ENCODE measurements at regions not wholly inside any gene's neighbourhood (a gene's known extent, or its start where the extent isn't known, plus 50 kb on each side); places are given as distances from the start of the nearest gene placed in this dataset.

DNA sequence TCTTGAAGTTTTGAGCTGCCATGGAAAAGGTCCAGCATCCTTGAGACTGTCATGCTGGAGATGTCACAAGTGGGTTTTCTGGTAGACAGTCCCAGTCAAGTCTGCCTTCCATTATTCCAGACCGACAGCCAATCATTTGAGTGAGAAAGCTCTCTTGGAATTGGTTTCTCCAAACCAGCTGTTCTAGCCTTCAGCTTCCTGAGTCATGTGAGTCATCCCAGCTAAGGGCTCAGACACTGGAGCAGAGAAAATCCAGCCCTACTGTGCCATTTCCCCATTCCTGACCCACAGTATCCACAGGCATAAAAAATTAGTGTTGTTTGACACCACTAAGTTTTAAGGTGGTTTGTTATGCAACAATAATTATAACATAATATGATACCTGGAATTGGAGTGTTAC is 219.0 kb downstream of the ADRA2A start:
- H3K4me3 ChIP-seq (ENCODE audit: low read depth, low read length) = no peak overlapping the region
- no peak for TF ChIP-seq CTCF (IDR thresholded peaks at IDR 0.05; ENCODE audit: control insufficient read depth, extremely low read depth, insufficient read depth)
- no peak for DNase-seq (ENCODE audit: low read depth)

GRCh38 chr10:111297351-111297848 is 220.6 kb downstream of the ADRA2A start:
- no peak for DNase-seq (ENCODE audit: low read depth)
- H3K4me3 ChIP-seq (ENCODE audit: low read depth, low read length) = no peak overlapping the region
- no peak for TF ChIP-seq CTCF (IDR thresholded peaks at IDR 0.05; ENCODE audit: control insufficient read depth, extremely low read depth, insufficient read depth)

- DNase-seq (ENCODE audit: low read depth) = no peak
- H3K4me3 ChIP-seq (ENCODE audit: low read depth, low read length) = no peak overlapping the region
- no peak for TF ChIP-seq CTCF (IDR thresholded peaks at IDR 0.05; ENCODE audit: control insufficient read depth, extremely low read depth, insufficient read depth)
Measured at GRCh38 chr10:111298031-111298430, 221.2 kb downstream of the ADRA2A start.

GRCh38 chr10:111299037-111299436 is 222.2 kb downstream of the ADRA2A start:
- no peak overlapping the region for H3K4me3 ChIP-seq (ENCODE audit: low read depth, low read length)
- DNase-seq (ENCODE audit: low read depth) = no peak
- no peak for TF ChIP-seq CTCF (IDR thresholded peaks at IDR 0.05; ENCODE audit: control insufficient read depth, extremely low read depth, insufficient read depth)

GRCh38 chr10:111303887-111304286 is 227.1 kb downstream of the ADRA2A start:
- no peak for TF ChIP-seq CTCF (IDR thresholded peaks at IDR 0.05; ENCODE audit: control insufficient read depth, extremely low read depth, insufficient read depth)
- no peak for DNase-seq (ENCODE audit: low read depth)

GRCh38 chr10:111316722-111317212 is 239.9 kb downstream of the ADRA2A start:
- TF ChIP-seq CTCF (IDR thresholded peaks at IDR 0.05; ENCODE audit: control insufficient read depth, extremely low read depth, insufficient read depth) = no peak

More at GRCh38 chr10:111303887-111304286, 227.1 kb downstream of the ADRA2A start:
- H3K4me3 ChIP-seq (ENCODE audit: low read depth, low read length) = no peak overlapping the region

GRCh38 chr10:111319866-111320265 is 243.0 kb downstream of the ADRA2A start:
- DNase-seq (ENCODE audit: low read depth) = no peak
- H3K4me3 ChIP-seq (ENCODE audit: low read depth, low read length) = no peak overlapping the region
- no peak for TF ChIP-seq CTCF (IDR thresholded peaks at IDR 0.05; ENCODE audit: control insufficient read depth, extremely low read depth, insufficient read depth)

More at GRCh38 chr10:111316722-111317212, 239.9 kb downstream of the ADRA2A start:
- 0 out of 2 replicates have a peak overlapping the region, but pooled peaks have one; percentile 7 for H3K4me3 ChIP-seq (ENCODE audit: low read depth, low read length)
- no peak for DNase-seq (ENCODE audit: low read depth)

Data from LNCaP clone FGC (cell line).